ENCODE measurements at regions not wholly inside any gene's neighbourhood (a gene's known extent, or its start where the extent isn't known, plus 50 kb on each side); places are given as distances from the start of the nearest gene placed in this dataset.
"Not testable (repeated sequence)": the region's sequence is repeated elsewhere in the genome, so short reads cannot be mapped to it uniquely, and the experiment has no call there.

GRCh38 chr11:81253244-81253643 lies 1480.4 kb downstream of the FAM181B start:
- peaks cover under 1% of the 10 kb centered on the region for H3K4me1 Mint-ChIP-seq (ENCODE audit: low read depth)
- H3K27me3 Mint-ChIP-seq = no peaks in the 10 kb centered on the region
- H3K9me3 Mint-ChIP-seq (ENCODE audit: low read depth) = no peaks in the 10 kb centered on the region
- no peak overlapping the region for H3K27ac Mint-ChIP-seq
- DNase-seq (ENCODE audit: low spot score, unreplicated experiment) = no peak
- H3K4me3 Mint-ChIP-seq (ENCODE audit: low read depth) = no peak overlapping the region
- H3K36me3 Mint-ChIP-seq (ENCODE audit: insufficient read depth) = no peaks in the 10 kb centered on the region
- TF ChIP-seq CTCF (IDR thresholded peaks at IDR 0.05; ENCODE audit: unreplicated experiment) = no peak

GRCh38 chr11:81246941-81247340 lies 1486.7 kb downstream of the FAM181B start:
- H3K27ac Mint-ChIP-seq = no peak overlapping the region
- no peaks in the 10 kb centered on the region for H3K36me3 Mint-ChIP-seq (ENCODE audit: insufficient read depth)
- H3K27me3 Mint-ChIP-seq = peaks cover 3% of the 10 kb centered on the region
- peaks cover 3% of the 10 kb centered on the region for H3K4me1 Mint-ChIP-seq (ENCODE audit: low read depth)
- no peak for DNase-seq (ENCODE audit: low spot score, unreplicated experiment)
- no peaks in the 10 kb centered on the region for H3K9me3 Mint-ChIP-seq (ENCODE audit: low read depth)
- no peak for TF ChIP-seq CTCF (IDR thresholded peaks at IDR 0.05; ENCODE audit: unreplicated experiment)
- no peak overlapping the region for H3K4me3 Mint-ChIP-seq (ENCODE audit: low read depth)

- Mint-ChIP-seq H3K4me1 (ENCODE audit: low read depth) (peaks cover 3% of the 10 kb centered on the region), H3K27ac (no peak overlapping the region), H3K9me3 (ENCODE audit: low read depth) (no peaks in the 10 kb centered on the region), H3K4me3 (ENCODE audit: low read depth) (no peak overlapping the region), H3K36me3 (ENCODE audit: insufficient read depth) (no peaks in the 10 kb centered on the region), H3K27me3 (peaks cover 3% of the 10 kb centered on the region)
- no peak for DNase-seq (ENCODE audit: low spot score, unreplicated experiment)
- no peak for TF ChIP-seq CTCF (IDR thresholded peaks at IDR 0.05; ENCODE audit: unreplicated experiment)
These were observed 1487.9 kb downstream of the FAM181B start for GRCh38 chr11:81245791-81246190.

GRCh38 chr11:81241672-81242275 lies 1491.9 kb downstream of the FAM181B start:
- Mint-ChIP-seq H3K4me3 (ENCODE audit: low read depth) (no peak overlapping the region), H3K27ac (no peak overlapping the region), H3K4me1 (ENCODE audit: low read depth) (peaks cover 5% of the 10 kb centered on the region), H3K9me3 (ENCODE audit: low read depth) (no peaks in the 10 kb centered on the region), H3K36me3 (ENCODE audit: insufficient read depth) (no peaks in the 10 kb centered on the region), H3K27me3 (peaks cover 3% of the 10 kb centered on the region)
- no peak for TF ChIP-seq CTCF (IDR thresholded peaks at IDR 0.05; ENCODE audit: unreplicated experiment)
- DNase-seq (ENCODE audit: low spot score, unreplicated experiment) = no peak

GRCh38 chr11:81237139-81237538 lies 1496.5 kb downstream of the FAM181B start:
- DNase-seq (ENCODE audit: low spot score, unreplicated experiment) = no peak
- Mint-ChIP-seq H3K4me1 (ENCODE audit: low read depth) (peaks cover 9% of the 10 kb centered on the region), H3K9me3 (ENCODE audit: low read depth) (no peaks in the 10 kb centered on the region), H3K27me3 (no peaks in the 10 kb centered on the region), H3K27ac (no peak overlapping the region), H3K4me3 (ENCODE audit: low read depth) (no peak overlapping the region), H3K36me3 (ENCODE audit: insufficient read depth) (no peaks in the 10 kb centered on the region)
- peak; percentile 80 for TF ChIP-seq CTCF (IDR thresholded peaks at IDR 0.05; ENCODE audit: unreplicated experiment)

GRCh38 chr11:81227409-81227808 lies 1506.3 kb downstream of the FAM181B start:
- not testable (repeated sequence) for H3K27me3 Mint-ChIP-seq; H3K4me3 Mint-ChIP-seq (ENCODE audit: low read depth); H3K36me3 Mint-ChIP-seq (ENCODE audit: insufficient read depth); H3K9me3 Mint-ChIP-seq (ENCODE audit: low read depth); DNase-seq (ENCODE audit: low spot score, unreplicated experiment); H3K4me1 Mint-ChIP-seq (ENCODE audit: low read depth); H3K27ac Mint-ChIP-seq

All from progenitor cell of endocrine pancreas (in vitro differentiated cells).